H9 (cell line): ENCODE measurements at regions not wholly inside any gene's neighbourhood (a gene's known extent, or its start where the extent isn't known, plus 50 kb on each side); places are given as distances from the start of the nearest gene placed in this dataset.

ENCODE experiments used
- DNase-seq: peaks from one replicate; pipeline ENCODE4 v3.0.0-alpha.2; 2017
- H2AFZ ChIP-seq: one replicate; pipeline ENCODE4 v1.6.1; 2013; ENCODE audit warnings: mild to moderate bottlenecking, low read length, control low read depth, moderate library complexity
- H2AK5ac ChIP-seq: 2 replicates; pipeline ENCODE4 v1.6.1; 2013; ENCODE audit warnings: low read length, control low read depth, mixed read lengths; ENCODE audit not compliant: insufficient read length
- H2BK120ac ChIP-seq: one replicate; pipeline ENCODE4 v1.6.1; 2013; ENCODE audit warnings: low read depth, mild to moderate bottlenecking, low read length, control low read depth, inconsistent platforms; ENCODE audit not compliant: poor library complexity, severe bottlenecking
- H2BK12ac ChIP-seq: 2 replicates; pipeline ENCODE4 v1.6.1; 2013; ENCODE audit warnings: low read length, control low read depth, mixed read lengths, low read depth; ENCODE audit not compliant: insufficient read length
- H2BK15ac ChIP-seq: 2 replicates; pipeline ENCODE4 v1.6.1; 2013; ENCODE audit warnings: low read depth, low read length, control low read depth
- H2BK20ac ChIP-seq: one replicate; pipeline ENCODE4 v1.6.1; 2013; ENCODE audit warnings: low read depth, mild to moderate bottlenecking, low read length, control low read depth, inconsistent platforms; ENCODE audit not compliant: poor library complexity, severe bottlenecking
- H2BK5ac ChIP-seq: 2 replicates; pipeline ENCODE4 v1.6.1; 2013; ENCODE audit warnings: low read length, control low read depth, mixed read lengths; ENCODE audit not compliant: insufficient read length
- H3K14ac ChIP-seq: 2 replicates; pipeline ENCODE4 v1.6.1; 2013; ENCODE audit warnings: low read length, control low read depth; ENCODE audit not compliant: insufficient read depth
- H3K18ac ChIP-seq: 2 replicates; pipeline ENCODE4 v1.6.1; 2013; ENCODE audit warnings: low read depth, mild to moderate bottlenecking, mixed read lengths, low read length, control low read depth; ENCODE audit not compliant: insufficient read length
- H3K23ac ChIP-seq: 2 replicates; pipeline ENCODE4 v1.6.1; 2013; ENCODE audit warnings: low read length, control low read depth, mixed read lengths, low read depth; ENCODE audit not compliant: insufficient read length
- H3K23me2 ChIP-seq: 2 replicates; pipeline ENCODE4 v1.6.1; 2013; ENCODE audit warnings: low read depth, mild to moderate bottlenecking, mixed read lengths, low read length, control low read depth; ENCODE audit not compliant: insufficient read length, poor library complexity, severe bottlenecking
- H3K27ac ChIP-seq: 2 replicates; pipeline ENCODE4 v1.5.1; 2013; ENCODE audit warnings: low read length, control low read depth, mixed read lengths, low read depth; ENCODE audit not compliant: insufficient read length
- H3K27me3 ChIP-seq: 2 replicates; pipeline ENCODE4 v1.6.1; 2013; ENCODE audit warnings: low read length, control low read depth, inconsistent platforms; ENCODE audit not compliant: insufficient read depth
- H3K4ac ChIP-seq: 2 replicates; pipeline ENCODE4 v1.6.1; 2013; ENCODE audit warnings: low read depth, mild to moderate bottlenecking, control low read depth, inconsistent platforms, low read length, moderate library complexity
- H3K4me1 ChIP-seq: 2 replicates; pipeline ENCODE4 v1.6.1; 2013; ENCODE audit warnings: low read length, control low read depth, inconsistent platforms; ENCODE audit not compliant: insufficient read depth
- H3K4me2 ChIP-seq: 2 replicates; pipeline ENCODE4 v1.6.1; 2013; ENCODE audit warnings: low read length, control low read depth, mixed read lengths; ENCODE audit not compliant: insufficient read length, insufficient read depth
- H3K56ac ChIP-seq: 2 replicates; pipeline ENCODE4 v1.6.1; 2013; ENCODE audit warnings: low read depth, mild to moderate bottlenecking, mixed read lengths, low read length, control low read depth; ENCODE audit not compliant: insufficient read length
- H3K79me1 ChIP-seq: 2 replicates; pipeline ENCODE4 v1.6.1; 2013; ENCODE audit warnings: low read depth, mild to moderate bottlenecking, moderate library complexity, low read length, control low read depth, inconsistent platforms; ENCODE audit not compliant: insufficient read depth, poor library complexity, severe bottlenecking
- H3K79me2 ChIP-seq: 2 replicates; pipeline ENCODE4 v1.6.1; 2013; ENCODE audit warnings: low read length, control low read depth, inconsistent platforms; ENCODE audit not compliant: insufficient read depth
- H3K9ac ChIP-seq: 2 replicates; pipeline ENCODE4 v1.6.1; 2013; ENCODE audit warnings: low read length, control low read depth, mixed read lengths; ENCODE audit not compliant: insufficient read length; ENCODE audit errors: extremely low read depth
- H3K9me3 ChIP-seq: one replicate; pipeline ENCODE4 v1.6.1; 2013; ENCODE audit warnings: low read depth, low read length, inconsistent platforms; ENCODE audit not compliant: control insufficient read depth
- H3T11ph ChIP-seq: one replicate; pipeline ENCODE4 v1.6.1; 2013; ENCODE audit warnings: mild to moderate bottlenecking, low read length, control low read depth, inconsistent platforms
- H4K20me1 ChIP-seq: one replicate; pipeline ENCODE4 v1.6.1; 2013; ENCODE audit not compliant: control insufficient read depth, insufficient read length, insufficient read depth
- H4K5ac ChIP-seq: 2 replicates; pipeline ENCODE4 v1.6.1; 2013; ENCODE audit warnings: low read depth, mild to moderate bottlenecking, mixed read lengths, low read length, control low read depth; ENCODE audit not compliant: insufficient read length
- H4K8ac ChIP-seq: replicated peaks from 2 replicates; pipeline ENCODE4 v1.6.1; 2013; ENCODE audit warnings: low read length, control low read depth, mixed read lengths, low read depth; ENCODE audit not compliant: insufficient read length
- H4K91ac ChIP-seq: 2 replicates; pipeline ENCODE4 v1.6.1; 2013; ENCODE audit warnings: low read depth, mild to moderate bottlenecking, moderate library complexity, mixed read lengths, low read length, control low read depth; ENCODE audit not compliant: insufficient read length
- H3K27ac Mint-ChIP-seq, 3 experiments: 2 replicates in 2 of 3; 3 replicates in 1 of 3; pipeline ENCODE4 v1.8.0; 2020 to 2021; ENCODE audit warnings: mixed read lengths in 3 of 3, mild to moderate bottlenecking in 1 of 3, moderate library complexity in 1 of 3
- H3K27me3 Mint-ChIP-seq: 2 replicates; pipeline ENCODE4 v1.8.0; 2021; ENCODE audit warnings: low read depth, mild to moderate bottlenecking, moderate library complexity, mixed read lengths
- H3K36me3 Mint-ChIP-seq, 3 experiments: 2 replicates in 2 of 3; 3 replicates in 1 of 3; pipeline ENCODE4 v1.8.0; 2020 to 2021; ENCODE audit warnings: low read depth in 3 of 3, mixed read lengths in 3 of 3; ENCODE audit not compliant: insufficient read depth in 1 of 3
- H3K4me1 Mint-ChIP-seq, 2 experiments: 2 replicates each; pipeline ENCODE4 v1.8.0; 2020; ENCODE audit warnings: mixed read lengths in 2 of 2
- H3K4me3 Mint-ChIP-seq, 2 experiments: 2 replicates in 1 of 2; 3 replicates in 1 of 2; pipeline ENCODE4 v1.8.0; 2020 to 2021; ENCODE audit warnings: mild to moderate bottlenecking in 2 of 2, mixed read lengths in 2 of 2, moderate library complexity in 1 of 2
- H3K9me3 Mint-ChIP-seq, 2 experiments: 2 replicates in 1 of 2; 3 replicates in 1 of 2; pipeline ENCODE4 v1.8.0; 2020; ENCODE audit warnings: mild to moderate bottlenecking in 2 of 2, mixed read lengths in 2 of 2, moderate library complexity in 1 of 2
- WGBS: extraction: QIAGEN DNeasy Blood & Tissue Kit; methylation state at CpG from one replicate; pipeline ENCODE4 v1.1.7; 2013; ENCODE audit warnings: missing lambda C conversion rate, low lambda C conversion rate, mixed read lengths; ENCODE audit not compliant: insufficient read length; ENCODE audit errors: extremely low coverage; 5-methylcytosine and 5-hydroxymethylcytosine counted together
- TF ChIP-seq, protein P1 (sequence below): fragments of 200-600 bp; sonication (generic); conservative IDR thresholded peaks from 3 replicates; pipeline ENCODE4 v1.8.0; 2021; ENCODE audit warnings: antibody characterized with exemption, mild to moderate bottlenecking

DNA sequence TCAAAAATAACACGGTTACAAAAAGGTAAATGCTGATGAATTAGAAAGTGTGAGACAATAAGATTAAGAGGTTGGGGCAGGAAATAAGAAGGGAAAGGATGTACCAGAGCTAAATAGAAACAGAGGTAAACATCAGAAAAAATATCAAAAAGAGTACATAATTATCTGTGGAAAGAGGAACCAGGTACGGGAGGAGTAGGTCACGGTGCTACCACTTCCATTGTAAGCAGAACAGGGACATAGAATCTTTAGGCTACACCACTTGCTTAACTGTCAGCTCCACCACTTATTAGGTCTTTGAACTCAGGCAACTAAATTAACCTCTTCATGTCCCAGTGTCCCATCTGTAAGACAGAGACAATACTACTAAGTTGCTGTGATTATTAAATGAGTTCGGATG, 350.3 kb downstream of the LRATD1 start:
- no peaks in the 10 kb centered on the region for H3K27me3 ChIP-seq
- no peak overlapping the region for H4K8ac ChIP-seq
- H3K4ac ChIP-seq: no peak overlapping the region
- no peak overlapping the region for H2AK5ac ChIP-seq
- H2BK120ac ChIP-seq: no peak overlapping the region
- H2BK5ac ChIP-seq: no peak overlapping the region
- H3K23me2 ChIP-seq: no peaks in the 10 kb centered on the region
- H4K5ac ChIP-seq: no peak overlapping the region
- DNase-seq: no peak
- H3K9ac ChIP-seq: no peak overlapping the region
- TF ChIP-seq, protein P1, sequence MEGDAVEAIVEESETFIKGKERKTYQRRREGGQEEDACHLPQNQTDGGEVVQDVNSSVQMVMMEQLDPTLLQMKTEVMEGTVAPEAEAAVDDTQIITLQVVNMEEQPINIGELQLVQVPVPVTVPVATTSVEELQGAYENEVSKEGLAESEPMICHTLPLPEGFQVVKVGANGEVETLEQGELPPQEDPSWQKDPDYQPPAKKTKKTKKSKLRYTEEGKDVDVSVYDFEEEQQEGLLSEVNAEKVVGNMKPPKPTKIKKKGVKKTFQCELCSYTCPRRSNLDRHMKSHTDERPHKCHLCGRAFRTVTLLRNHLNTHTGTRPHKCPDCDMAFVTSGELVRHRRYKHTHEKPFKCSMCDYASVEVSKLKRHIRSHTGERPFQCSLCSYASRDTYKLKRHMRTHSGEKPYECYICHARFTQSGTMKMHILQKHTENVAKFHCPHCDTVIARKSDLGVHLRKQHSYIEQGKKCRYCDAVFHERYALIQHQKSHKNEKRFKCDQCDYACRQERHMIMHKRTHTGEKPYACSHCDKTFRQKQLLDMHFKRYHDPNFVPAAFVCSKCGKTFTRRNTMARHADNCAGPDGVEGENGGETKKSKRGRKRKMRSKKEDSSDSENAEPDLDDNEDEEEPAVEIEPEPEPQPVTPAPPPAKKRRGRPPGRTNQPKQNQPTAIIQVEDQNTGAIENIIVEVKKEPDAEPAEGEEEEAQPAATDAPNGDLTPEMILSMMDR: no peak
- H2BK12ac ChIP-seq: no peak overlapping the region
- no peak overlapping the region for H3K4me2 ChIP-seq
- Mint-ChIP-seq H3K36me3 (no peaks in the 10 kb centered on the region), H3K27me3 (no peaks in the 10 kb centered on the region), H3K9me3 (no peaks in the 10 kb centered on the region), H3K4me3 (no peak overlapping the region), H3K27ac (no peak overlapping the region), H3K4me1 (peaks cover 3% of the 10 kb centered on the region in 2 experiments; a peak in 2 of 4 replicates)
- no peak overlapping the region for H4K91ac ChIP-seq
- no peaks in the 10 kb centered on the region for H3K79me1 ChIP-seq
- H3K27ac ChIP-seq: no peak overlapping the region
- no peak overlapping the region for H3K14ac ChIP-seq
- H2BK15ac ChIP-seq: no peak overlapping the region
- H3K23ac ChIP-seq: no peak overlapping the region
- no peak overlapping the region for H2BK20ac ChIP-seq
- no peaks in the 10 kb centered on the region for H3K4me1 ChIP-seq
- no peaks in the 10 kb centered on the region for H4K20me1 ChIP-seq
- no peak overlapping the region for H3T11ph ChIP-seq
- no CpG with 5 or more reads among the region's 4 CpGs for WGBS
- no peaks in the 10 kb centered on the region for H3K79me2 ChIP-seq
- no peak overlapping the region for H3K18ac ChIP-seq
- no peak overlapping the region for H2AFZ ChIP-seq
- H3K9me3 ChIP-seq: no peaks in the 10 kb centered on the region
- no peak overlapping the region for H3K56ac ChIP-seq
